ENCODE measurements at regions not wholly inside any gene's neighbourhood (a gene's known extent, or its start where the extent isn't known, plus 50 kb on each side); places are given as distances from the start of the nearest gene placed in this dataset.
"Not testable (repeated sequence)": the region's sequence is repeated elsewhere in the genome, so short reads cannot be mapped to it uniquely, and the experiment has no call there.

DNA sequence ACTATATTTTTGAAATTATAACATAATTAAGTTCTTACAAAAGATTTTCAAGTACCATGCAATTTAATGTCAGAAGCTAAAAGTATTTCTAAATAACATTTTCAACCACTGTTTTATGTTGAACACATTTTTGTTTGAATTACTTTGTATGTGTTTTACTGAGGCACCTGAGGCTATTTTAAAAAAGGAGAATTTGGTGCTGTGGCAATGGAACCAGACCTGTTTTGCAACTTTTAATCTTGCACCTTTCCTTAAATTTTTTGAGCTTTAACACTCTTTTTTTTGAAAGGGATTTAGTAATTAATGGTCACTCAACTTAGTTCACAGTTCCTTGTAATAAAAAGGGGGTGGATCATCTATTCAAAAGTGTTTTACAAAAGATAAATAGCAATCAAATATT lies 561.6 kb downstream of the ZBBX start:
- no peak for DNase-seq (ENCODE audit: low spot score in 2 of 2, unreplicated experiment in 2 of 2)
- H3K9me3 Mint-ChIP-seq: peaks cover 4% of the 10 kb centered on the region
- TF ChIP-seq, protein P1, sequence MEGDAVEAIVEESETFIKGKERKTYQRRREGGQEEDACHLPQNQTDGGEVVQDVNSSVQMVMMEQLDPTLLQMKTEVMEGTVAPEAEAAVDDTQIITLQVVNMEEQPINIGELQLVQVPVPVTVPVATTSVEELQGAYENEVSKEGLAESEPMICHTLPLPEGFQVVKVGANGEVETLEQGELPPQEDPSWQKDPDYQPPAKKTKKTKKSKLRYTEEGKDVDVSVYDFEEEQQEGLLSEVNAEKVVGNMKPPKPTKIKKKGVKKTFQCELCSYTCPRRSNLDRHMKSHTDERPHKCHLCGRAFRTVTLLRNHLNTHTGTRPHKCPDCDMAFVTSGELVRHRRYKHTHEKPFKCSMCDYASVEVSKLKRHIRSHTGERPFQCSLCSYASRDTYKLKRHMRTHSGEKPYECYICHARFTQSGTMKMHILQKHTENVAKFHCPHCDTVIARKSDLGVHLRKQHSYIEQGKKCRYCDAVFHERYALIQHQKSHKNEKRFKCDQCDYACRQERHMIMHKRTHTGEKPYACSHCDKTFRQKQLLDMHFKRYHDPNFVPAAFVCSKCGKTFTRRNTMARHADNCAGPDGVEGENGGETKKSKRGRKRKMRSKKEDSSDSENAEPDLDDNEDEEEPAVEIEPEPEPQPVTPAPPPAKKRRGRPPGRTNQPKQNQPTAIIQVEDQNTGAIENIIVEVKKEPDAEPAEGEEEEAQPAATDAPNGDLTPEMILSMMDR (IDR thresholded peaks at IDR 0.05; ENCODE audit: unreplicated experiment): no peak
- peak overlapping the region; percentile 25 for H3K27ac Mint-ChIP-seq
- peaks cover 9% of the 10 kb centered on the region for H3K4me1 Mint-ChIP-seq
- H3K27me3 Mint-ChIP-seq (ENCODE audit: low read depth): no peaks in the 10 kb centered on the region
- no peaks in the 10 kb centered on the region for H3K36me3 Mint-ChIP-seq
- H3K4me3 Mint-ChIP-seq: no peak overlapping the region

DNA sequence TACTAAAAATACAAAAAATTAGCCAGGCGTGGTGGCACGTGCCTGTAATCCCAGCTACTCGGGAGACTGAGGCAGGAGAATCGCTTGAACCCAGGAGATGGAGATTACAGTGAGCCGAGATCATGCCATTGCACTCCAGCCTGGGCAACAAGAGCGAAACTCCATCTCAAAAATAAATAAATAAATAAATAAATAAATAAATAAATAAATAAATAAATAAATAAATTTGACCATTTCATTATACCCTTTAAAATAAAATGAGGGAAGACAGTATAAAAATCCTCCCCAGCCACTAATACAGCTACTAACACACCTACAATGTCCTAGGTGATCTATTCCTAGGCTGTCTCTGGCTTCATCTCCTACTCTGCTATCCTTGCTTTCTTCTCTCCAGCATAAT lies 562.8 kb downstream of the ZBBX start:
- not testable (repeated sequence) for H3K36me3 Mint-ChIP-seq; DNase-seq (ENCODE audit: low spot score in 2 of 2, unreplicated experiment in 2 of 2); H3K9me3 Mint-ChIP-seq; H3K4me3 Mint-ChIP-seq; H3K27ac Mint-ChIP-seq; H3K27me3 Mint-ChIP-seq (ENCODE audit: low read depth)
- H3K4me1 Mint-ChIP-seq: peaks cover 19% of the 10 kb centered on the region

DNA sequence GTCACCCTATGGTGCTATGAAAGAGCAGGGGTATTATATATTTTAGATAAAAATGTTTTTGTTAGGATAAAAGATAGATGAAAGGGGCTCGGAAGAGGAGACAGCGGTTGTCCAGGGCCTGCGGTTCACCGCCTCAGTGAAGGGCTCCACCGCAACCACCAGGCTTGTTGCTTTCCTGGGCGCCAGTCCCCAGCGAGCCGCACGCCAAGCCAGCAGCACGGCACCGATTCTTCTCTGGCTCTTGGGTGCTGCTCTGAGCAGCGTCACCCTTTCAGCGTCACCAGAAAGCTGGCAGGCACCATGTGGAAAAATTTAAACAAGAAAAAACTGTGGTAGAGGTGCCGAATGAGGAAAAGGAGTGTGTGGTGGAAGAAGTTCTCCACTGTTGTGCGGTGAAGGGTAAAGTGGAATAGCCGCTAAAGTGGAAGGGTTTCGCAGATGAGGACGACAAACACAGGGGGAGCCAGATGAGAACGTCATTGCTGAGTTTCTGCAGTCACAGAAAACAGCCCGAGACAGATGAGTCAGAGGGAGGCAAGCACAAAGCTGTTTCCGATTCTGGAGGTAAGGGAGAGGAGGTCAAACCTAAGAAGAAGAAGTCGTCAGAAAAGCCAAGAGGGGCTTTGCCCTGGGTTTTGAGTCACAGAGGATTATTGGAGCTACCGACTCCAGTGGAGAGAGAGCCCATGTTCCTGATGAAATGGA lies 569.2 kb downstream of the ZBBX start:
- H3K9me3 Mint-ChIP-seq: peaks cover 39% of the 10 kb centered on the region
- H3K36me3 Mint-ChIP-seq: peaks cover 8% of the 10 kb centered on the region
- TF ChIP-seq, protein P1 (IDR thresholded peaks at IDR 0.05; ENCODE audit: unreplicated experiment): no peak
- no peak overlapping the region for H3K4me3 Mint-ChIP-seq
- peaks cover 16% of the 10 kb centered on the region for H3K4me1 Mint-ChIP-seq
- no peak for DNase-seq (ENCODE audit: low spot score in 2 of 2, unreplicated experiment in 2 of 2)
- H3K27me3 Mint-ChIP-seq (ENCODE audit: low read depth): no peaks in the 10 kb centered on the region
- no peak overlapping the region for H3K27ac Mint-ChIP-seq

DNA sequence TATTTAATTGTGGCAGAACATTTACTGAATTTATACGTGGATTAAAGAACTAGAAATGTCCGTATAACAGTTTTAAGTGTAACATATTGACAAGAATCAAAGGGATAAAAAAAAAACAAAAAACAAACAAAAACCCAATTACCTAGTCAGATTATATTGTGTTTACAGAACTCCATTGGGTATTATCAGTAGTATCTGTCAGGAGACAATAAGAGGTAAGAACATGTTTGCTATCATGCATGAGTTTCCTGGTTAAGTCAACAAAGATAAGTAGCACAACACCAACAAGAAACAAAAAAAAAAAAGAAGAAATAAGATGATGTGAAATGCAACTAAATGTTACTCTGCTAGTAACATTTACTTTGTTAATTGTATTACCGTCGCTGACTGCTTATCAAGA lies 570.6 kb downstream of the ZBBX start:
- Mint-ChIP-seq H3K4me1 (peaks cover 16% of the 10 kb centered on the region), H3K27me3 (ENCODE audit: low read depth) (no peaks in the 10 kb centered on the region), H3K27ac (no peak overlapping the region), H3K9me3 (peaks cover 52% of the 10 kb centered on the region), H3K4me3 (no peak overlapping the region), H3K36me3 (peaks cover 8% of the 10 kb centered on the region)
- DNase-seq (ENCODE audit: low spot score in 2 of 2, unreplicated experiment in 2 of 2): no peak
- TF ChIP-seq, protein P1 (IDR thresholded peaks at IDR 0.05; ENCODE audit: unreplicated experiment): no peak

DNA sequence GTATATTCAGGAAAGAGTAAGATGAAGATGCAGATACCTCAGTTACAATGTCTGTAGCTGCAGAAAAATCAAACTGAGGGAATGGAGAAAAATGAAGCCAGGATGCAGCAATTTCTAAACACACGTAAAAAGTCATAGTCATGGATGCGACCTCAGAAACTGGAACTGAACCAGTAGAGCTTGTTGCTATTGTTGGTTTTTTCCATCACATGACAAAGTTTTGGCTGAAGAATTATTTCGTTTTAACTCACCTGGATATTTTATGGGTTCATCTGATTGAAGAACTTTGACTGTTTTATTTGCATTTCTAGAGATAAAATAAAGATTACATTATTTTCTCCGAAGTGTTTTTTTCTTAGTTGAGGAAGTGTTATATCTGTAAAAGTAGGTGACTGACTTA lies 591.2 kb downstream of the ZBBX start:
- Mint-ChIP-seq H3K4me3 (no peak overlapping the region), H3K36me3 (no peaks in the 10 kb centered on the region), H3K27me3 (ENCODE audit: low read depth) (no peaks in the 10 kb centered on the region), H3K4me1 (peaks cover 7% of the 10 kb centered on the region), H3K9me3 (no peaks in the 10 kb centered on the region), H3K27ac (no peak overlapping the region)
- no peak for DNase-seq (ENCODE audit: low spot score in 2 of 2, unreplicated experiment in 2 of 2)
- TF ChIP-seq, protein P1 (IDR thresholded peaks at IDR 0.05; ENCODE audit: unreplicated experiment): no peak

DNA sequence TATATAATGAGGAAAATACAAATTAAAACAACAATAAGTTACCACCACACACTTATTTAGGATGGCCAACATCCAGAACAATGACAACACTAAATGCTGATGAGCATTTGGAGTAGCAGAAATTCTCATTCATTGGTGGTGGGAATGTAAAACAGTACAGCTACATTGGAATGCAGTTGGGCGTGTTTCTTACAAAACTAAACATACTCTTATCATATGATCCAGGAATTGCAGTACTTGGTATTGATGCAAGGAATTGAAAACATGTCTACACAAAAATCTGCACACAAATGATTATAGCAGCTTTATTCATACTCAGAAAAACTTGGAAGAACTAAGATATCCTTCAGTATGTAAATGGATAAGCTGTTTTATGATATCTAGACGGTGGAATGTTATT lies 594.2 kb downstream of the ZBBX start:
- peaks cover 7% of the 10 kb centered on the region for H3K4me1 Mint-ChIP-seq
- TF ChIP-seq, protein P1 (IDR thresholded peaks at IDR 0.05; ENCODE audit: unreplicated experiment): no peak
- peak overlapping the region; percentile 80 for H3K27ac Mint-ChIP-seq

More for the DNA sequence above, 594.2 kb downstream of the ZBBX start:
- H3K9me3 Mint-ChIP-seq: peaks cover 14% of the 10 kb centered on the region
- DNase-seq (ENCODE audit: low spot score in 2 of 2, unreplicated experiment in 2 of 2): no peak
- no peaks in the 10 kb centered on the region for H3K27me3 Mint-ChIP-seq (ENCODE audit: low read depth)
- no peak overlapping the region for H3K4me3 Mint-ChIP-seq
- peaks cover 2% of the 10 kb centered on the region for H3K36me3 Mint-ChIP-seq
